Mesothelial cell of epicardium (in vitro differentiated cells): ENCODE measurements at regions not wholly inside any gene's neighbourhood (a gene's known extent, or its start where the extent isn't known, plus 50 kb on each side); places are given as distances from the start of the nearest gene placed in this dataset.

ENCODE experiments used
- DNase-seq, 2 experiments: peaks; one replicate each; pipeline ENCODE4 v3.0.0; 2021; ENCODE audit warnings: low spot score in 2 of 2; ENCODE audit not compliant: unreplicated experiment in 2 of 2
- H3K27ac Mint-ChIP-seq: 2 replicates; pipeline ENCODE4 v1.8.0; 2021; ENCODE audit warnings: mixed read lengths
- H3K27me3 Mint-ChIP-seq: 2 replicates; pipeline ENCODE4 v1.8.0; 2021; ENCODE audit warnings: low read depth, mixed read lengths
- H3K36me3 Mint-ChIP-seq: 2 replicates; pipeline ENCODE4 v1.8.0; 2021; ENCODE audit warnings: mixed read lengths
- H3K4me1 Mint-ChIP-seq: 2 replicates; pipeline ENCODE4 v1.8.0; 2021; ENCODE audit warnings: mixed read lengths
- H3K4me3 Mint-ChIP-seq: 2 replicates; pipeline ENCODE4 v1.8.0; 2021; ENCODE audit warnings: mild to moderate bottlenecking, moderate library complexity, mixed read lengths
- H3K9me3 Mint-ChIP-seq: 2 replicates; pipeline ENCODE4 v1.8.0; 2021; ENCODE audit warnings: mixed read lengths
- TF ChIP-seq, protein P1 (sequence below): fragments of 200-600 bp; sonication (generic); IDR thresholded peaks from one replicate; pipeline ENCODE4 v1.5.0; 2021; ENCODE audit warnings: antibody characterized with exemption; ENCODE audit not compliant: unreplicated experiment

DNA sequence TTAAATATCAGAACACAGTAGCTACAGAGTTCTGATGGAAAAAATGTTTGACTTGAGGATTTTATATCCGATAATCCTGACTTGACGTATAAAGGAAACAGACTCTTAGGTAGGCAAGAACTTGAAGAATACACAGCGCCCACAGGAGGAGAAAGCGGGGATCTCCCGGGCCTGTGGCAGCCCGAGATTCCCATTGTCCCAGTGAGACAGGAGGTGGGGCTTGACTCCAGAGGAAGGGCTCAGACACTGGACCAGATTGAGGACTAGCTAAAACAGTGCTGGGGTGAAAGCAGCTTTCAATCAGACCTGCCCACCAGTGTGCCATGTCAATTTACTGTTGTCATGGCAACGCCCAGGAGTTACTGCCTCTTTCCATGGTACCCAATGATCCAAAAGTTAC, 51.1 kb upstream of the C14orf180 start:
- TF ChIP-seq, protein P1, sequence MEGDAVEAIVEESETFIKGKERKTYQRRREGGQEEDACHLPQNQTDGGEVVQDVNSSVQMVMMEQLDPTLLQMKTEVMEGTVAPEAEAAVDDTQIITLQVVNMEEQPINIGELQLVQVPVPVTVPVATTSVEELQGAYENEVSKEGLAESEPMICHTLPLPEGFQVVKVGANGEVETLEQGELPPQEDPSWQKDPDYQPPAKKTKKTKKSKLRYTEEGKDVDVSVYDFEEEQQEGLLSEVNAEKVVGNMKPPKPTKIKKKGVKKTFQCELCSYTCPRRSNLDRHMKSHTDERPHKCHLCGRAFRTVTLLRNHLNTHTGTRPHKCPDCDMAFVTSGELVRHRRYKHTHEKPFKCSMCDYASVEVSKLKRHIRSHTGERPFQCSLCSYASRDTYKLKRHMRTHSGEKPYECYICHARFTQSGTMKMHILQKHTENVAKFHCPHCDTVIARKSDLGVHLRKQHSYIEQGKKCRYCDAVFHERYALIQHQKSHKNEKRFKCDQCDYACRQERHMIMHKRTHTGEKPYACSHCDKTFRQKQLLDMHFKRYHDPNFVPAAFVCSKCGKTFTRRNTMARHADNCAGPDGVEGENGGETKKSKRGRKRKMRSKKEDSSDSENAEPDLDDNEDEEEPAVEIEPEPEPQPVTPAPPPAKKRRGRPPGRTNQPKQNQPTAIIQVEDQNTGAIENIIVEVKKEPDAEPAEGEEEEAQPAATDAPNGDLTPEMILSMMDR, result no peak
- Mint-ChIP-seq H3K36me3 (no peaks in the 10 kb centered on the region), H3K9me3 (peaks cover 36% of the 10 kb centered on the region), H3K4me1 (no peaks in the 10 kb centered on the region), H3K27me3 (peaks cover 9% of the 10 kb centered on the region), H3K4me3 (no peak overlapping the region), H3K27ac (no peak overlapping the region)
- no peak for DNase-seq
